Choroid plexus epithelial cell (primary cell): ENCODE measurements at regions not wholly inside any gene's neighbourhood (a gene's known extent, or its start where the extent isn't known, plus 50 kb on each side); places are given as distances from the start of the nearest gene placed in this dataset.

ENCODE experiments used
- DNase-seq: peaks from one replicate; pipeline ENCODE4 v3.0.0-alpha.2; 2010; ENCODE audit warnings: low read depth
- H3K4me3 ChIP-seq: 2 replicates; pipeline ENCODE4 v1.5.1; 2011; ENCODE audit warnings: low read depth, mild to moderate bottlenecking, control low read depth, low read length, moderate library complexity
- CTCF ChIP-seq: conservative IDR thresholded peaks from 2 replicates; pipeline ENCODE4 v1.5.1; 2011; ENCODE audit warnings: low read depth, mild to moderate bottlenecking, control low read depth, inconsistent platforms, low read length, moderate library complexity

GRCh38 chr5:4896328-4896727 lies 243.8 kb upstream of the ADAMTS16 start:
- DNase-seq = no peak
- TF ChIP-seq CTCF = no peak
- no peak overlapping the region for H3K4me3 ChIP-seq

- no peak overlapping the region for H3K4me3 ChIP-seq
- DNase-seq = no peak
- TF ChIP-seq CTCF = no peak
Measured at GRCh38 chr5:4901305-4901811, 238.8 kb upstream of the ADAMTS16 start.

DNA sequence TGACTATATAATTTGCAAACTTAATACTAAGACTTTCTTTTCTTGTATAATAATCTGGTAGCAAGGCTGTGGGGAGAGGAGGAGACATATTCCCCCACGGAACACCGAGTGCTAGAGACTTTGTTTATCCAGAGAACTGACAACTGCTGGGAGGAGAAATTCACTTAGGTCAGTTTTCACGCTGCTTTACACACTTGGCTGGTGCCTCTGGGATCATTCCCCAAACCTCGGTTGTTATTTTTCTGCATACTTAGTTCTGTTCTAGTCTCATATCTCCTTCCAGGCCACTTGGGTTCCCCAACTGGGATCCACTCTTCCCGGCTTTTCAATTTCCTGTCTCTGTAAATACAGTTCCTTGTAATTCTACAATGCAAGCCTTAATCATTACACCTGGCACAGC lies 238.2 kb upstream of the ADAMTS16 start:
- DNase-seq = no peak
- no peak for TF ChIP-seq CTCF
- H3K4me3 ChIP-seq = no peak overlapping the region

- H3K4me3 ChIP-seq = no peak overlapping the region
- no peak for TF ChIP-seq CTCF
- DNase-seq = no peak
Measured at GRCh38 chr5:4905674-4906520, 234.2 kb upstream of the ADAMTS16 start.

DNA sequence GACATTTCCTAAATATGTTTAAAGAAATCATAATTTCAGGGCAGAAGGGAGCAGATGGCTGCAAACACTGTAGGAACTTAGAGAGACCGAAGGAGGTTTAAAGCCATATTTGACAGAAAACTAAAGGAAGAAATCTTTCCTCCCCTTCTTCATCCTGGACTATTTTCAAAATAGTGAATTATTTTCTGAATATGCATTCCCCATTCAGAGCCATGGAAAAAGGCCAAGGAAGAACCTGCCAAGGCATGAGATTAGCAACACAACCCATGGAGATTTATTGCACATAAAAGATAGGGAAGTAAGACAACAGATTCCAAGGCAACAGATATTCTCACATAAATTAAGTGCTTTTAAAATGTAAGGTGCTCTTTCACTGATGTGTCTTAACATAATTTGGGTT lies 233.3 kb upstream of the ADAMTS16 start:
- no peak for DNase-seq
- no peak for TF ChIP-seq CTCF
- no peak overlapping the region for H3K4me3 ChIP-seq

DNA sequence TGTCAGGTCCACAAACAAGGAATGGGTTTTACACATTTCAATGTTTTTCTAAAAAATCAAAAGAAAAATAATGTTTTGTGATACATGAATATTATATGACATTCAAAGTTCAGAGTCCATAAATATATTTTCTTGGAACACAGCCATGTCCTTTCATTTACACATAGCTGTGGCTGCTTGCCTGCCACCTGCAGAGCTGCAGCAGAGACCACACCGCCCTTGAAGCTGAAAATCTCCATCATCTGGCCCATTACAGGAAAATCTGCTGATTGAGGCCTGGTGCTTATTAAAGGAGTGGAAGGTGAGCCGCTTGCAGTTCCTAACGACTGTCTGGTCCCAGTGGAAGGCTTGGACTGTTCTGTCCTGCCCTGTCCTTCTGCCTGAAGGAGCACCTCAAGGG lies 232.6 kb upstream of the ADAMTS16 start:
- DNase-seq = no peak
- H3K4me3 ChIP-seq = no peak overlapping the region
- TF ChIP-seq CTCF = no peak

GRCh38 chr5:4909086-4909485 lies 231.0 kb upstream of the ADAMTS16 start:
- H3K4me3 ChIP-seq = no peak overlapping the region
- no peak for TF ChIP-seq CTCF
- DNase-seq = no peak
